SIG-M5 (cell line): ENCODE measurements at regions not wholly inside any gene's neighbourhood (a gene's known extent, or its start where the extent isn't known, plus 50 kb on each side); places are given as distances from the start of the nearest gene placed in this dataset.
"Not testable (repeated sequence)": the region's sequence is repeated elsewhere in the genome, so short reads cannot be mapped to it uniquely, and the experiment has no call there.

Source experiments
- DNase-seq: peaks from one replicate; lab custom pipeline; 2025; lab: John Stamatoyannopoulos, UW

- not testable (repeated sequence) for DNase-seq
Observed at GRCh38 chr10:70990156-70990555, 101.8 kb upstream of the PCBD1 start.

DNA sequence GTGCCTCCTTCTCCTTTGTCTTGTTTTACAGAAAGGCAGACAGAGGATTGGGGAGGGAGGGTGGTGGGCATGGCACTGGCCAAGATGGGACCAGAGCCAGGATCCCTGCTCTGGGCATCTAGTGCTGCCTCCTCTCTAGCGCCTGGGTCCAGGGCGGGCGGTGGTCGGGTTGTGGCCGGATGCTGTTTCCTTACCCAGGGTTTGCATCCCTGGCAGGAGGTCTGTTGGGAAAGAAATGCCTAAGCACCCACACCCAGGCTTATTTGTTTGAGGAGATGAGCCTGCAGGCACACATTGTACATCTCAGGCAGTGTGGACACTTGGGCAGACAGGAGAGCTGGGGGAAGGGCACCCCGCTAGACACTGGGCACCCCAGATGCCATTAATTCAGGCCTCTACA, 102.3 kb upstream of the PCBD1 start:
- no peak for DNase-seq

DNA sequence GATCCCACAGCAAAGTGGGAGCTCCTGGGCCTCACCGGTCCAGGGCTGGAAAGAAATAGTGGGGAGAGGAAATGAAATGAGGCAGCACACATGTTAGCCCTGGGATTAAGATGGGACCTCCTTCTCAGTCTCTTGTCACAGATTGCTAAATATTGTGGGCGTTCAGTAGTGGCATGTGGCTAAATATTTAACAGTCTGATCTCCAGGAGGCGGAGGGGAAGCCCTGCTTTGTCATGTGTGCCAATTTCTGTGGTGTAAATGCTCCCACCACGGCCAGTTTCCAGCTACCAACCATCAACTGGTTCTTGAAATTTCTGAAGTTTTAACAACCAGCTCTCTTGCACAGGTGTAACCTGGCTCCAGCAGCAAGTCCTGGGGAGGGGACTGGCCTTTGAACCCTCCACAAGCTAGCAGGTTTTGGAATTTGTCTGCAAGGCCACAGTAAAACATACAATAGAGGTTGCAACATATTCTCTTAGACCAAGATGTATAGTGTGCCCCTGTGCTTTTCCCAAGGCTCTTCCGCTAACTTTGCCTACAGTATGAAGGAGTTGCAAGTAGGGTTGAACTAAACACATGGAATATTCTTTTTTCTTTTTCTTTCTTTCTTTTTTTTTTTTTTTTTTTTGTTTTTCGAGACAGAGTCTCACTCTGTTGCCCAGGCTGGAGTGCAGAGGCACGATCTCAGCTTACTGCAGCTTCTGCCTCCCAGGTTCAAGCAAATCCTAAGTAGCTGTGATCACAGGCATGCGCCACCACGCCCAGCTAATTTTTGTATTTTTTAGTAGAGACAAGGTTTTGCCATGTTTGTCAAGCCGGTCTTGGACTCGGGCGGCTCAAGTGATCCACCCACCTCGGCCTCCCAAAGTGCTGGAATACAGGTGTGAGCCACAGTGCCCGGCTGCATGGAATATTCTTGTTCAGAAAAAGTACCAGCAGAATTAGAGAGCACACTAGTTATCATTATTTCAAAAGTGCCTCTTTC, 103.1 kb upstream of the PCBD1 start:
- DNase-seq = no peak

- DNase-seq = no peak
Observed at GRCh38 chr10:70992436-70992835, 104.1 kb upstream of the PCBD1 start.

DNA sequence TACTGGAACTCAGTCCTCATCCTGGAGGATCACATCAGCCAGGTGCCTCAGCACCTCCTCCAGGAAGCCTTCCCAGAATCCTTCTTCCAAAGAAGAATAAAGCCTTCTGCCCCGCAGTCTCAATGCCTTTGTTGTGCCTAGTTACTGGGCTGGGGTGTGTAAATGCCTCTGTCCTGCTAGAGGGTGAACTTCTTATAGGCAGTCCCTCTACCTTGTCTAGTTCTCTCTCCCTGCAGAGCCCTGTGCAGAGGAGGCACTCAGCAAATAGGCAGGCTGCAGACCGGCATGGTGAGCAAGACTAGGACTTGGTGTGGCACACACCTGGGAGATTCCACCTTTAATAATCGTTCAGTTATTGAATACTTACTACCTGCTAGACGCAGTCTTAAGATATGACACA, 104.7 kb upstream of the PCBD1 start:
- no peak for DNase-seq

GRCh38 chr10:70996549-70996948, 108.2 kb upstream of the PCBD1 start:
- no peak for DNase-seq

DNA sequence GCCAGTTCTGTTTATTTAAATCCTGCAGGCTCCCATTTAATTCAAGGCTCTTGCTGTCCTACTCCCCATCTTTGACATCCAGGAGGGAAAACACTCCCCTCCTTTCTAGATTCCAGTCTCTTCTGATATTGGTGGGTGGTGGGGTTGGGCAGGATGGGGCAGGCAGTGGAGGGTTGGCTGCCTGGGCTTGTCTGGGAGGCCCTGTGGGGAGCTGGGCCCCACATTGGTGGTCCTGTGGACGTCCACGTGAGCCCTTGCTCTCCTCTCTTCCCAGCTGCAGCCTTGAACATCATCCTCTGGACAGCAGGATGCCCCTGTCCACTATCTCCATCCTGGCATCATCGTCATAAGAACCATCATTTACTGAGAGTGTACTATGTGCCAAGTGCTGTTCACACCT, 108.9 kb upstream of the PCBD1 start:
- DNase-seq = no peak

- DNase-seq = no peak
Observed at GRCh38 chr10:70998086-70998485, 109.7 kb upstream of the PCBD1 start.

- DNase-seq = no peak
Observed at GRCh38 chr10:71001470-71001869, 113.1 kb upstream of the PCBD1 start.

GRCh38 chr10:71004176-71005075, 116.1 kb upstream of the PCBD1 start:
- no peak for DNase-seq

GRCh38 chr10:71005337-71006305, 117.3 kb upstream of the PCBD1 start:
- DNase-seq = no peak

DNA sequence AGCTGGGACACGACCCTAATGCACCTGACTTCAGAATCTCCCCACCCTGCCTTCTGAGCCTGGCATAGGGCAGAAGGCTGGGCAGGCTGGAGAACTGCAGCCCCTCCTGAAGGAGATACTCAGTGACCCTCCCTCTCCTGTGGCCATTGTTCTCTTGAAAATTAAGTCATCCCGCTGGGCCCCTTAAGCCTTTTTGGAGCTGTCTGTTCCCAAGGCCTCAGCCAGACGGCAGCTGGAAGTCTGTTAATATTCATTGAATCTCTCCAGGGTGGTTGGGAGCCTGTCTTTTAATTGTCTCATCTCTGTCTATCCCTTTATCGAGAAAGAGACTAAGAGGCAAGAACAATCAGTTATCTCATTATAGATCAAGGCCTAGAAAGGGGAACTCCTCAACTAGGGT, 118.1 kb upstream of the PCBD1 start:
- no peak for DNase-seq

- DNase-seq = no peak
Observed at GRCh38 chr10:71007516-71007915, 119.2 kb upstream of the PCBD1 start.

DNA sequence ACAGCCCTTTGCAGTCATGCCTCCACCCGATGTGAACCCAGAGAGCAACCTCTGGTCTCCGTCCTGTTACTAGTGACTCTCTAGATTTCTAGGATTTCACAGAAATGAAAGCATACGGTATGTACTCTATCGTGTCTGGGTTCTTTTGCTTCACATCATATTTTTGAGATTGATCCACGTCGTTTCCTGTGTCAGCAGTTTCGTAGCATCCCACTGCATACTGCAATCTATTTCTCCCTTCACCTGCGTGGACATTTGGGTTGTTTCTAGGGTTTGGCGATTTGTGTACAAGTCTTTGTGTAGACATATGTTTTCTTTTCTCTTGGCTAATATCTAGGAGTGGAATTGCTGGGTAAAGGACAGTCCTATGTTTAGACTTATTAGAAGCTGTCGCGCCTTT, 119.8 kb upstream of the PCBD1 start:
- no peak for DNase-seq

DNA sequence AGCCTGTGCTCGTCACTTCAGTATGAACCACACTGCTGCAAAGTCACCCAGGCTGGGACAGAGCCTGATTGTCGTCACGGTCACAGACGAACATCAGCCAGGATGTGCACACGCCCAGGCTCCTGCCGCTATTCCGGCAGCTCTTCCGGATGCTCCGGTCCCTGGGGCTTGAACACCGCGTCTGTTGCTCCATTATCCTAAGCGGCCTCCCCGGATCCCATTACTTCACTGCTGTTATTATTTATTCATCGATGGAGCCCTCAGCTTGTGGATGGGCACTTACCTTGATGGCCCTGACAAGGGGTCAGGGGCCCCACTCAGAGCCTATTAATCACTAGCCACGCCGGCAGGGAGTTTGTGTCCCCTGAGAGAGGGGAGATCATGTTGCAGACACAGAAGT, 120.8 kb upstream of the PCBD1 start:
- no peak for DNase-seq

- DNase-seq = no peak
Observed at GRCh38 chr10:71010730-71011129, 122.4 kb upstream of the PCBD1 start.

DNA sequence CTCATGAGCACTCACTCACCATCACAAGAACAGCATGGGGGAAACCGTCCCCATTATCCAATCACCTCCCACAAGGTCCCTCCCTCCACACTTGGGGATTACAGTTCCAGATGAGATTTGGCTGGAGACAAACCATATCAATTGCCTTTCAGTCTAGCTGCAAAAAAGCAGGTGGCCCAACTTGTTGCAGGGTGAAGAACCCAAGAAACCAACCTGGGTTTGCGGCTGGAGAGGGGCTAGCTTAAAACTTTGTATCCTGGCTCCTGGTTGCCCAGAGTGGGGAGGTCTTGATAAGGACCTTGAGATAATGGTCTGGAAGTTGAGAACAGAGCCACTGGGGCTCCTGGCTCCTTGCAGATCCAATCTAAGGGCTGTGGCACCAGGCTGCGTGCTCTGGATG, 122.8 kb upstream of the PCBD1 start:
- no peak for DNase-seq

- no peak for DNase-seq
Observed at GRCh38 chr10:71014021-71014805, 125.8 kb upstream of the PCBD1 start.

- no peak for DNase-seq
Observed at GRCh38 chr10:71015674-71016073, 127.3 kb upstream of the PCBD1 start.

DNA sequence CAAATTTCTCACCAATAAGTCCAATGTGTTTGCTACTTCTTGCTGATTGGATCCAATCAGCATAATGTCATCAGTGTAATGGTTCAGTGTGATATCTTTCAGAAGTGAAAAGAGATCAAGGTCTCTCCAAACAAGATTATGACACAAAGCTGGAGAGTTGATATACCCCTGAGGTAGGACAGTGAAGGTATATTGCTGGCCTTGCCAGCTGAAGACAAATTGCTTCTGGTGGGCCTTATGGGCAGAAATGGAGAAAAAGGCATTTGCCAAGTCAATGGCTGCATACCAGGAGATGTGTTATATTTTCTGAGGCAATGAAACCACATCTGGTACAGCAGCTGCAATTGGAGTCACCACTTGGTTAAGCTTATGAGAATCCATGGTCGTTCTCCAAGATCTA, 131.7 kb upstream of the PCBD1 start:
- DNase-seq = not testable (repeated sequence)

GRCh38 chr10:71021402-71021801, 133.0 kb upstream of the PCBD1 start:
- no peak for DNase-seq
